Right lobe of liver (tissue), 4 donors: ENCODE measurements at regions not wholly inside any gene's neighbourhood (a gene's known extent, or its start where the extent isn't known, plus 50 kb on each side); places are given as distances from the start of the nearest gene placed in this dataset.

Source experiments
- CTCF ChIP-seq, 4 donors: fragments of 200-600 bp in 3 of 4; fragments of 450-650 bp in 1 of 4; IDR thresholded peaks; one replicate each; pipeline versions ENCODE4 v1.5.1 to v1.8.0; 2016 to 2022; ENCODE audit warnings: antibody characterized with exemption in 4 of 4, mild to moderate bottlenecking in 2 of 4
- POLR2A ChIP-seq: fragments of 450-650 bp; IDR thresholded peaks from one replicate; pipeline ENCODE4 v1.6.1; 2017; ENCODE audit warnings: antibody characterized with exemption, mild to moderate bottlenecking
- donor health status: DM: no; HTN: no; CAD: no.
- donor health status: DM: no; HTN: no; CAD: no.
- donor health status: DM: no; HTN: yes; CAD: no.

- TF ChIP-seq POLR2A, result no peak
- TF ChIP-seq CTCF (IDR thresholded peaks at IDR 0.05), result no peak
Measured at GRCh38 chr13:44193731-44194130, 179.9 kb upstream of the SERP2 start.
